ENCODE measurements at regions not wholly inside any gene's neighbourhood (a gene's known extent, or its start where the extent isn't known, plus 50 kb on each side); places are given as distances from the start of the nearest gene placed in this dataset.

GRCh38 chr22:44409211-44409973 is 88.6 kb downstream of the RTL6 start:
- no peak overlapping the region for H3K27ac ChIP-seq (ENCODE audit: control insufficient read depth, insufficient read depth)
- POLR2A ChIA-PET, result interaction anchor here (0.6 kb wide), 1 partner anchor 238 kb away, joined by 6 read pairs; no protein-coding TSS in a partner anchor
- H3K4me2 ChIP-seq (ENCODE audit: control insufficient read depth, insufficient read depth), result no peak overlapping the region
- no peaks in the 10 kb centered on the region for H4K20me1 ChIP-seq (ENCODE audit: control insufficient read depth, insufficient read depth)
- in situ Hi-C loops (cut with MboI) (no loop called here), intact Hi-C loops (cut with micrococcal nuclease; ENCODE audit: unreplicated experiment) (no loop called here)
- no peaks in the 10 kb centered on the region for H3K9me3 ChIP-seq (replicated peaks; ENCODE audit: control insufficient read depth, insufficient read depth, low read length)
- no peaks in the 10 kb centered on the region for H3K79me2 ChIP-seq (ENCODE audit: control insufficient read depth, insufficient read depth, low read length)
- 30% methylated on average over 24 of the region's 24 CpGs for WGBS (ENCODE audit: insufficient coverage, insufficient replicate concordance, low lambda C conversion rate, missing lambda C conversion rate)
- no TSS peak for BruUV-seq (replicated peaks)
- H3K4me3 ChIP-seq, result no peak overlapping the region
- no peaks in the 10 kb centered on the region for H3K4me1 ChIP-seq (ENCODE audit: control insufficient read depth, insufficient read depth, low read length)
- ATAC-seq (no peak), FAIRE-seq (no peak), DNase-seq (ENCODE audit: low read depth, low spot score) (no peak)
- no peaks in the 10 kb centered on the region for H3K36me3 ChIP-seq (ENCODE audit: control insufficient read depth in 2 of 2, insufficient read depth in 2 of 2, low read length in 1 of 2)
- H3K9ac ChIP-seq (ENCODE audit: control insufficient read depth, insufficient read depth, low read length), result no peak overlapping the region
- RAD21 ChIA-PET (ENCODE audit: unreplicated experiment), result no interaction called here
- no peaks in the 10 kb centered on the region; a peak in 1 of 4 replicates for H3K27me3 ChIP-seq (replicated peaks in 1 of 2; ENCODE audit: control insufficient read depth in 2 of 2, insufficient read depth in 2 of 2, low read length in 1 of 2)
- CTCF ChIA-PET, result no interaction called here
- H2AFZ ChIP-seq (ENCODE audit: control insufficient read depth, low read depth, low read length), result no peak overlapping the region
- SMC1A ChIA-PET (ENCODE audit: uncharacterized antibody, unreplicated experiment), result no interaction called here
- TF ChIP-seq USF2 (IDR thresholded peaks at IDR 0.05; ENCODE audit: borderline replicate concordance, low read depth, low read length), result no peak
- no peak for TF ChIP-seq NR2C1 (IDR thresholded peaks at IDR 0.05)
- TF ChIP-seq SKIL (IDR thresholded peaks at IDR 0.05; ENCODE audit: low read depth, poor library complexity, severe bottlenecking), result no peak
- no peak for TF ChIP-seq SP1 (IDR thresholded peaks at IDR 0.05; ENCODE audit: low read depth, low read length)
- TF ChIP-seq ZBTB40 (IDR thresholded peaks at IDR 0.05; ENCODE audit: borderline replicate concordance), result no peak
- no peak for TF ChIP-seq SMC3 (IDR thresholded peaks at IDR 0.05; ENCODE audit: borderline replicate concordance, low read length)
- no peak for TF ChIP-seq GATAD2B (conservative IDR thresholded peaks at IDR 0.05; ENCODE audit: low read depth)
- TF ChIP-seq MEF2A (IDR thresholded peaks at IDR 0.05; ENCODE audit: insufficient read depth, low read depth, low read length), result no peak
- TF ChIP-seq MEF2B (IDR thresholded peaks at IDR 0.05; ENCODE audit: partially characterized antibody, poor library complexity, severe bottlenecking), result no peak
- no peak for TF ChIP-seq E2F8 (IDR thresholded peaks at IDR 0.05; ENCODE audit: low read depth, partially characterized antibody)
- no peak for TF ChIP-seq PML (IDR thresholded peaks at IDR 0.05; ENCODE audit: low read length)
- TF ChIP-seq RELA (IDR thresholded peaks at IDR 0.05; ENCODE audit: borderline replicate concordance, partially characterized antibody), result no peak
- TF ChIP-seq RB1 (IDR thresholded peaks at IDR 0.05; ENCODE audit: borderline replicate concordance), result no peak
- TF ChIP-seq ZSCAN29 (IDR thresholded peaks at IDR 0.05), result no peak

All from GM12878 (cell line).